MM.1S (cell line): ENCODE measurements at regions not wholly inside any gene's neighbourhood (a gene's known extent, or its start where the extent isn't known, plus 50 kb on each side); places are given as distances from the start of the nearest gene placed in this dataset.

Experiments
- CTCF ChIP-seq: fragments of 300-600 bp; sonication (generic); IDR thresholded peaks from 2 replicates; pipeline ENCODE4 v1.5.1; 2016; ENCODE audit warnings: antibody characterized with exemption, low read length, mixed read lengths
- EZH2 ChIP-seq: fragments of 300-600 bp; sonication (generic); optimal IDR thresholded peaks from 2 replicates; pipeline ENCODE3; 2017; ENCODE audit warnings: low read depth, mild to moderate bottlenecking, antibody characterized with exemption, low read length, mixed read lengths

GRCh38 chr4:59960143-59960542 lies 1240.0 kb upstream of the ADGRL3 start:
- TF ChIP-seq EZH2: no peak
- no peak for TF ChIP-seq CTCF
